Peyer's patch (tissue), 4 donors: ENCODE measurements at regions not wholly inside any gene's neighbourhood (a gene's known extent, or its start where the extent isn't known, plus 50 kb on each side); places are given as distances from the start of the nearest gene placed in this dataset.

ENCODE experiments used
- DNase-seq, 3 donors: peaks; one replicate each; pipeline ENCODE4 v3.0.0-alpha.2; 2017 to 2019
- H3K27ac ChIP-seq, 4 donors: fragments of 200-600 bp; sonication (generic); one replicate each; pipeline ENCODE4 v1.5.1; 2016 to 2019
- H3K27me3 ChIP-seq, 2 donors: fragments of 200-600 bp; sonication (generic); one replicate each; pipeline ENCODE4 v1.5.1; 2019
- H3K36me3 ChIP-seq, 3 donors: fragments of 200-600 bp; sonication (generic); one replicate each; pipeline ENCODE4 v1.5.1; 2016 to 2019
- H3K4me1 ChIP-seq, 4 donors: fragments of 200-600 bp; sonication (generic); one replicate each; pipeline ENCODE4 v1.5.1; 2016 to 2019
- H3K4me3 ChIP-seq, 4 donors: fragments of 200-600 bp; sonication (generic); 1 replicate in 3 of 4; 2 replicates in 1 of 4; pipeline ENCODE4 v1.5.1; 2016 to 2019; ENCODE audit warnings: mild to moderate bottlenecking in 1 of 4
- H3K9me3 ChIP-seq, 4 donors: fragments of 200-600 bp; sonication (generic); one replicate each; pipeline ENCODE4 v1.5.1; 2016 to 2019; ENCODE audit warnings: mild to moderate bottlenecking in 1 of 4
- CTCF ChIP-seq, 6 experiments: fragments of 450-650 bp in 4 of 6; fragments of 200-600 bp in 2 of 6; sonication (generic) in 1 of 6; IDR thresholded peaks; one replicate each; pipeline ENCODE4 v1.5.1; 2017 to 2019; ENCODE audit warnings: antibody characterized with exemption in 6 of 6, mild to moderate bottlenecking in 3 of 6, moderate library complexity in 1 of 6
- POLR2A ChIP-seq, 2 donors: fragments of 450-650 bp; IDR thresholded peaks; one replicate each; pipeline ENCODE4 v1.5.1; 2017; ENCODE audit warnings: antibody characterized with exemption in 2 of 2, mild to moderate bottlenecking in 2 of 2, moderate library complexity in 2 of 2

- TF ChIP-seq CTCF (IDR thresholded peaks at IDR 0.05) (no peak), POLR2A (IDR thresholded peaks at IDR 0.05) (no peak)
- no peaks in the 10 kb centered on the region for H3K9me3 ChIP-seq
- no peak for DNase-seq
- H3K36me3 ChIP-seq, result no peaks in the 10 kb centered on the region
- H3K4me1 ChIP-seq, result no peaks in the 10 kb centered on the region
- H3K4me3 ChIP-seq, result no peak overlapping the region
- H3K27me3 ChIP-seq, result no peaks in the 10 kb centered on the region
- no peak overlapping the region for H3K27ac ChIP-seq
Measured at GRCh38 chr22:47276450-47276820, 514.0 kb downstream of the TBC1D22A start.

GRCh38 chr22:47275605-47276449 lies 513.4 kb downstream of the TBC1D22A start:
- DNase-seq, result peak in 1 of 3 donors; percentile 23
- Histone ChIP-seq H3K9me3 (no peaks in the 10 kb centered on the region), H3K27ac (no peak overlapping the region), H3K27me3 (no peaks in the 10 kb centered on the region), H3K4me1 (no peaks in the 10 kb centered on the region), H3K36me3 (no peaks in the 10 kb centered on the region), H3K4me3 (no peak overlapping the region)
- no peak for TF ChIP-seq CTCF (IDR thresholded peaks at IDR 0.05)
- TF ChIP-seq POLR2A (IDR thresholded peaks at IDR 0.05), result no peak

GRCh38 chr22:47274196-47274595 lies 511.7 kb downstream of the TBC1D22A start:
- no peak for DNase-seq
- Histone ChIP-seq H3K4me1 (no peaks in the 10 kb centered on the region), H3K36me3 (no peaks in the 10 kb centered on the region), H3K4me3 (no peak overlapping the region), H3K9me3 (no peaks in the 10 kb centered on the region), H3K27ac (no peak overlapping the region), H3K27me3 (no peaks in the 10 kb centered on the region)
- TF ChIP-seq POLR2A (IDR thresholded peaks at IDR 0.05) (no peak), CTCF (IDR thresholded peaks at IDR 0.05) (no peak)

GRCh38 chr22:47270463-47271135 lies 508.1 kb downstream of the TBC1D22A start:
- Histone ChIP-seq H3K4me1 (no peaks in the 10 kb centered on the region), H3K36me3 (no peaks in the 10 kb centered on the region), H3K27ac (no peak overlapping the region), H3K4me3 (no peak overlapping the region), H3K9me3 (no peaks in the 10 kb centered on the region), H3K27me3 (no peaks in the 10 kb centered on the region)
- no peak for TF ChIP-seq POLR2A (IDR thresholded peaks at IDR 0.05)
- DNase-seq, result no peak

- DNase-seq, result no peak
- Histone ChIP-seq H3K4me3 (no peak overlapping the region), H3K36me3 (no peaks in the 10 kb centered on the region), H3K27ac (no peak overlapping the region), H3K27me3 (no peaks in the 10 kb centered on the region), H3K9me3 (no peaks in the 10 kb centered on the region), H3K4me1 (no peaks in the 10 kb centered on the region)
- TF ChIP-seq CTCF (IDR thresholded peaks at IDR 0.05) (no peak), POLR2A (IDR thresholded peaks at IDR 0.05) (no peak)
Measured at GRCh38 chr22:47269516-47270088, 507.2 kb downstream of the TBC1D22A start.
